IPS DF 6.9 (cell line): ENCODE measurements at regions not wholly inside any gene's neighbourhood (a gene's known extent, or its start where the extent isn't known, plus 50 kb on each side); places are given as distances from the start of the nearest gene placed in this dataset.
"Not testable (repeated sequence)": the region's sequence is repeated elsewhere in the genome, so short reads cannot be mapped to it uniquely, and the experiment has no call there.

Source experiments
- DNase-seq: peaks from one replicate; pipeline ENCODE4 v3.0.0-alpha.2; 2013; ENCODE audit warnings: low read depth, low spot score
- H3K27ac ChIP-seq: one replicate; pipeline ENCODE4 v1.5.1; 2013; ENCODE audit warnings: low read length, control low read depth
- H3K27me3 ChIP-seq: 2 replicates; pipeline ENCODE4 v1.6.1; 2013; ENCODE audit warnings: mild to moderate bottlenecking, low read length; ENCODE audit not compliant: control insufficient read depth, insufficient read depth
- H3K36me3 ChIP-seq: 2 replicates; pipeline ENCODE4 v1.6.1; 2013; ENCODE audit warnings: low read length; ENCODE audit not compliant: control insufficient read depth, insufficient read depth
- H3K4me1 ChIP-seq: 2 replicates; pipeline ENCODE4 v1.6.1; 2013; ENCODE audit warnings: low read length; ENCODE audit not compliant: control insufficient read depth, insufficient read depth
- H3K4me3 ChIP-seq: 2 replicates; pipeline ENCODE4 v1.5.1; 2013; ENCODE audit warnings: mild to moderate bottlenecking, low read length
- H3K9me3 ChIP-seq: 2 replicates; pipeline ENCODE4 v1.6.1; 2013; ENCODE audit warnings: low read length, inconsistent platforms; ENCODE audit not compliant: control insufficient read depth, insufficient read depth
- WGBS: extraction: QIAGEN DNeasy Blood & Tissue Kit; methylation state at CpG from one replicate; pipeline ENCODE4 v1.1.7; 2013; ENCODE audit warnings: mixed read lengths, missing lambda C conversion rate; ENCODE audit not compliant: insufficient read length, insufficient coverage; 5-methylcytosine and 5-hydroxymethylcytosine counted together

DNA sequence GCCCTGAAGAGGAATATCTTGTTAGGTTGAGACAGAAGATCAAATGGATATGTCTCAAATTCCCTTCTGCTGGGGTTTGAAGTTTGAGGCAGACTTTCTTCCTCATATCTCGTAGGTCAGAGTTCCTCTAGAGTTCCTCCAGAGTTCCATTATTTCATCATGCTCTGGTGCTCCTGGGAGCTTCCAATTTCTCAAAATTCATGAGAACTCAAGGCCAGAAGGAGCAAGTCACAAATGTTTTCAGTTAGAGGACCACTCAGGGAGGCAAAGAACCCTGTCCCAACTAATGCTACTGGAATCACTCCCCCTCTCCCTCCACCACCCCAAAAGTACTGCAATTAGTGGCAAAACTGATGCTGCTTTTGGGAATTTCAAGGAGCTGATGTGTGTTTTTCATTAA, 115.7 kb upstream of the RBMS1 start:
- Histone ChIP-seq H3K4me1 (no peaks in the 10 kb centered on the region), H3K9me3 (no peaks in the 10 kb centered on the region), H3K27ac (no peak overlapping the region), H3K36me3 (no peaks in the 10 kb centered on the region), H3K27me3 (no peaks in the 10 kb centered on the region), H3K4me3 (no peak overlapping the region)
- WGBS, result no CpG with 5 or more reads among the region's 1 CpG
- DNase-seq, result no peak

DNA sequence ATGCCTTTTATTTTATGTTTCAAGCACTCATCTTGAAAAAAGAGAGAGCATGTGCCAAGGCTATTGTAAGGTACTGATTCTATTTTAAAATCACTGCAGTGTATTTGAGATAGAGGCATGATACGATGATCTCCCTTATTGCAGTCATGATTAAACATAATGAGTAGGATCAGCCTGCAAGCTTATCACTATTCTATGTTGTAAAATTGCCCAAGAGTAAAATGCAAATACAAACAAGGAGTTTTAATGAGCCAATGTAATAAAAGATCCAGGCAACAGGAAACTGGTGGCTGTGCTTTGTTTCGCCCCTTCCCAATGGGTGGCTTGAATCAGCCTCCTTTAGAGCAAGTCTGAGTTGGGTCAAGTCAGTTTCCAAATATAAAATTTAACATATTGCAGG, 116.4 kb upstream of the RBMS1 start:
- no CpG with 5 or more reads among the region's 2 CpGs for WGBS

DNA sequence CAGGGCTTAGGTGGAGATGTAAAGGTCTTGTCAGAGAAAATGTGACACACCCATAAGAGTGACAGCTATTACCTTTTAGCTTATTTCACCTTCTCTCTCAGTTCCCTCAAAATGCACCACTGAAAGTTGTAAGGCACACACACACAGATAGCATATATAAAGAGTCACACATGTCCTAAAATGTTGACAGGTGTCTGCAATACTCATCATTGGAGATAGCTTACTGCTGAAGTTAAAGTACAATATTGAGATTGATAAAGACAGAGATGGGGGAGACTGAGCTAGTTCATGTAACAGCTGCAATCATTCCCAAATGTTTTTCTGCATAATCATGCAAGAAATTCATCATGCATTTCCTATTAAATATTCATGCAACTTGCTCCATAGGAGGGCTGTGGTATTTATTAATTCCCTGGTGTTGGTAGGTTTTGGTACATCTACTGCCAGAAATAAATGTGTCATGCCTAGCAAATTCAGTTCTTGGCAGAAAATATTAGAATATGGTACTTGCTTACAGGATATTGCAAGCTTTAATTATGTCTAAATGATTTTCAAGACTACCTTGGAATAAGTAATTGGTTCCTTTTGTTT, 118.8 kb upstream of the RBMS1 start:
- H3K4me1 ChIP-seq, result no peaks in the 10 kb centered on the region
- no peaks in the 10 kb centered on the region for H3K27me3 ChIP-seq
- H3K27ac ChIP-seq, result no peak overlapping the region
- DNase-seq, result no peak
- no peaks in the 10 kb centered on the region for H3K9me3 ChIP-seq
- no peaks in the 10 kb centered on the region for H3K36me3 ChIP-seq
- H3K4me3 ChIP-seq, result no peak overlapping the region

More for the DNA sequence above, 116.4 kb upstream of the RBMS1 start:
- DNase-seq, result no peak
- H3K4me1 ChIP-seq, result no peaks in the 10 kb centered on the region
- H3K36me3 ChIP-seq, result no peaks in the 10 kb centered on the region
- H3K9me3 ChIP-seq, result no peaks in the 10 kb centered on the region
- no peak overlapping the region for H3K4me3 ChIP-seq
- no peak overlapping the region for H3K27ac ChIP-seq
- no peaks in the 10 kb centered on the region for H3K27me3 ChIP-seq

DNA sequence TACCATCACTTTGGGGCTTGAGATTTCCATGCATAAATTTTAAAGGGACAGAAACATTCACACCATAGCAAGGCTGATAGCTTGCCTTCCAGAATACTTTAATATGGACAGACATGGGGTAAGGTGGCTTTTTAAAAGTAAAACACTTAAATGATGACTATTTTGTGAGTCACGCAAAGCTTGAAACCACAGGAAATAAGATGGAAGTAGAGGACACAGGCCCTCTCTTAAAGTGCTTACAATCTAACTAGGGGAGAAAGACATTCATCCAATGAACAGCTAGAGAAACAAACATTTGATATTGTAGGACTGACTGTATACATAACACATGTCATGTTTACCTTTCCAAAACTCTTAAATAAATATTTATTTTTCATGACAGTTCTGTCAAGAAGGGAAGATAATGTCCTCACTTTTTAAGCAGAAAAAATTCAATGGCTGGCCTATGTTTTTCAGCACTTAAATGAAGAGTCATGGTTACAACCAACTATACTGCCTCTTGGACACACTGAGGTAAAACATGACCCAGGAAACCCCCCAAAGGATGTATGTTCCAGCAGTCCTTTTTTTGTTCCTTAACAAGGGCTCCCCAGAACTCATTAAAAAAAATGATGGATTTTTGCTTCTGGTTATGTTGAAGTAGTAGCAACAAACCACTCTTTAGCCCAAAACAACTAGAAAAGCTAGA, 120.0 kb upstream of the RBMS1 start:
- Histone ChIP-seq H3K36me3 (no peaks in the 10 kb centered on the region), H3K9me3 (no peaks in the 10 kb centered on the region), H3K27ac (no peak overlapping the region), H3K4me3 (no peak overlapping the region), H3K4me1 (no peaks in the 10 kb centered on the region), H3K27me3 (no peaks in the 10 kb centered on the region)
- WGBS, result no CpG with 5 or more reads among the region's 1 CpG
- DNase-seq, result no peak

DNA sequence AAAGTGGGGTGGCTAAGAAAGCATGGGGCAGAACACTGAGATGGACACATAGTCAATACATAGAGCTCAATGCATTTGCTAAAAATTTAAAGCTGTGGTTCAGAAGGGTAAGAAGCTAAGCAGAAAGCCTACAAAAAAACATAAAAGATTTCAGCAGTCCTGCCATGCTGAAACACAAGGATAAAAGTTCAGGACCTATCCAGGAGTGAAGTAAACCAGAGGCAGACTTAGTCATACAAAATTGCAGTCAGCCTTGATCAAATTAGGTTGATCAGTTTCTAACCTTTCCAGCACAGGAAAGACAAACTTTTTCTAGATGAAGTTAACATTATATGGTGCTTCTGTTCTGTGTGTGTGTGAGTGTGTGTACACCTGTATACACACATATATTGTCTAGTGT, 120.8 kb upstream of the RBMS1 start:
- no peaks in the 10 kb centered on the region for H3K4me1 ChIP-seq
- no peaks in the 10 kb centered on the region for H3K27me3 ChIP-seq
- no peak overlapping the region for H3K4me3 ChIP-seq
- no peak overlapping the region for H3K27ac ChIP-seq
- DNase-seq, result no peak
- no peaks in the 10 kb centered on the region for H3K9me3 ChIP-seq
- H3K36me3 ChIP-seq, result no peaks in the 10 kb centered on the region

DNA sequence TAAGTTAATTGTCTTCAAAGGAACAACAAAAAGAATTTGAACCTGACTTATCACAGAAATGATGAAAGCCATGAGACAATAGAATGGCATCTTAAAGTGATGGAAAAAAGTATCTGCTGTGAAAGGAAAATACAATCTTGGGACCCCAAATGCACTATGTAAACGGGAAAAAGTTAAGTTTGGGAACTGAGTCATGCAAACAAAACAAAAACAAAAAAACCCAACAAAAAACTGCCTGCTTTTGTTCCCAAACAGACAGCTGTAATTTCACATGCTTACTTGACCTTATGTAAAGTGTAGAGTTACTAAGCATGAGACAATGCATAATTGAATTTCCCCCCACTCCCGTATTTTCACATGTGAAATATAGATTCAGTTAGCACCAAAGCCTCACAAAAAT, 122.1 kb upstream of the RBMS1 start:
- Histone ChIP-seq H3K4me3 (no peak overlapping the region), H3K4me1 (no peaks in the 10 kb centered on the region), H3K36me3 (no peaks in the 10 kb centered on the region), H3K27ac (no peak overlapping the region), H3K27me3 (no peaks in the 10 kb centered on the region), H3K9me3 (no peaks in the 10 kb centered on the region)
- no CpG with 5 or more reads among the region's 2 CpGs for WGBS
- DNase-seq, result no peak

DNA sequence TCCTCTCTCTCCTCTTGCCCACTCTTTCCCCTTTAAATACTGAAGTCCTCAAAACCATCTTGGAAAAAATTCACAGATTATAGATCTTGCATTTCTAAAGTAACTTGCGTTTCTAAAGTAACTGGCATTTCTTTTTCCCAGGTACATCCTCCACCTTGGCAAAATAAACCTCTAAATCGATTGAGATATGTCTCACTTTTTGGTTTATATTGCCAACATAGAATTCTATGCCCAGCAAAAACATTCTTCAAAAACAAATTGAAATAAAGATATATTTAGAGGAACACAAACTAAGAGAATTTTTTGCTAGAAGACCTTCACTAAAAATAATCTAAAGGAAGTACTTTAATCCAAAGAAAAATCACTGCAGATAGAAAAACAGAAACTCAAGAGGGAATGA, 122.5 kb upstream of the RBMS1 start:
- no CpG with 5 or more reads among the region's 2 CpGs for WGBS
- Histone ChIP-seq H3K9me3 (no peaks in the 10 kb centered on the region), H3K4me3 (no peak overlapping the region), H3K27ac (no peak overlapping the region), H3K36me3 (no peaks in the 10 kb centered on the region), H3K4me1 (no peaks in the 10 kb centered on the region), H3K27me3 (no peaks in the 10 kb centered on the region)
- DNase-seq, result no peak

DNA sequence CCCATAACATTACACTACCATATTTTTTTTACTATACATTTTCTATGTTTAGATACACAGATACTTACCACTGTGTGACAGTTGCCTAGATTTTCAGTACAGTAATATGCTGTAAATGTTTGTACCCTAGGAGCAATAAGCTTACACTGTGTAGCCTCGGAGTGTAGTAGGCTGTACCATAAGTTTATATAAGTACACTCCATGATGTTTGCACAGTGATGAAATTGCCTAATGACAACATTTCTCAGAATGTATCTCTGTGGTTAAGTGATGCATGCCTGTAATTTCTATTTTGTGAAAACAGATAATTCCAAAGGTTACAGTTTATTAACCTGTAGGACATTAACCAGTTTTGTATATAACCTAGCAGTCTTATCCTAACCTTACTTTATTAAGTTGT, 128.1 kb upstream of the RBMS1 start:
- no peak for DNase-seq
- no CpG with 5 or more reads among the region's 1 CpG for WGBS

DNA sequence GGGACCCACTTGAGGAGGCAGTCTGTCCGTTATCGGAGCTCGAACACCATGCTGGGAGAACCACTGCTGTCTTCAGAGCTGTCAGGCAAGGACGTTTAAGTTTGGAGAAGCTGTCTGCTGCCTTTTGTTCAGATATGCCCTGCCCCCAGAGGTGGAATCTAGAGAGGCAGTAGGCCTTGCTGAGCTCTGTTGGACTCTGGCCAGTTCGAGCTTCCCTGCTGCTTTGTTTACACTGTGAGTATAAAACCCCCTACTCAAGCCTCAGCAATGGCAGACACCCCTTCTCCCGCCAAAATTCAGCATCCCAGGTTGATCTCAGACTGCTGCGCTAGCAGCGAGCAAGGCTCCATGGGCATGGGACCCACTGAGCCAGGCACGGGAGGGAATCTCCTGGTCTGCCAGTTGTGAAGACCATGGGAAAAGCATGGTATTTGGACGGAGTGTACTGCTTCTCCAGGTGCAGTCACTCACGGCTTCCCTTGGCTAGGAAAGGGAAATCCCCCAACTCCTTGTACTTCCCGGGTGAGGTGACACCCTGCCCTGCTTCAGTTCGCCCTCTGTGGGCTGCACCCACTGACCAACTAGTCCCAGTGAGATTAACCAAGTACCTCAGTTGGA, 134.5 kb upstream of the RBMS1 start:
- not testable (repeated sequence) for DNase-seq, H3K27me3 ChIP-seq, H3K9me3 ChIP-seq, H3K4me1 ChIP-seq, H3K4me3 ChIP-seq, H3K27ac ChIP-seq, H3K36me3 ChIP-seq
- WGBS, result no CpG with 5 or more reads among the region's 13 CpGs

More for the DNA sequence above, 128.1 kb upstream of the RBMS1 start:
- H3K9me3 ChIP-seq, result no peaks in the 10 kb centered on the region
- no peaks in the 10 kb centered on the region for H3K27me3 ChIP-seq
- H3K4me3 ChIP-seq, result no peak overlapping the region
- no peaks in the 10 kb centered on the region for H3K36me3 ChIP-seq
- no peak overlapping the region for H3K27ac ChIP-seq
- H3K4me1 ChIP-seq, result no peaks in the 10 kb centered on the region

DNA sequence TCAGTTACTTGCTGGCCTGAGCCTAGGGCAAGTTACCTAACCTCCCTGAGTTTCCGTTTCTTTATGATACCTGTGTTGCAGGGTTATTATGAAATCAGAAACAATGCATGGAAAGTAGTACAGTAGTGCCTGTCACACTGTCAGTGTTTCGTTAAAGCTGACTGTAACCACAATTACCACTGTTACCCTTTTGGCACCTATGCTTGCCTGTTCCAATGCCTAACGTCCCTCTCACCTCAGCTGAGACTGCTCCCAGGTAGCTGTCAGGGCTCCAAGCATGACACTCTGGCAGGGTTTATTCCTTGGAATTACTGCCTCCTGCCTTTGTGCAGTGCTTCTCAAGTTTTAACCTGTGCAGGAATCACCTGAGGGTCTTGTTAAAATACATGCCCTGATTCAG, 135.2 kb upstream of the RBMS1 start:
- Histone ChIP-seq H3K27me3 (no peaks in the 10 kb centered on the region), H3K36me3 (no peaks in the 10 kb centered on the region), H3K9me3 (no peaks in the 10 kb centered on the region), H3K4me3 (no peak overlapping the region), H3K4me1 (no peaks in the 10 kb centered on the region), H3K27ac (no peak overlapping the region)
- DNase-seq, result no peak
- no CpG with 5 or more reads among the region's 3 CpGs for WGBS
